GM23248 (cell line): ENCODE measurements at regions not wholly inside any gene's neighbourhood (a gene's known extent, or its start where the extent isn't known, plus 50 kb on each side); places are given as distances from the start of the nearest gene placed in this dataset.

Source experiments
- EZH2 ChIP-seq: fragments of 200-600 bp; sonication (generic); IDR thresholded peaks from 2 replicates; pipeline ENCODE4 v1.6.1; 2018; ENCODE audit warnings: antibody characterized with exemption, mild to moderate bottlenecking; ENCODE audit not compliant: insufficient read depth, poor library complexity, severe bottlenecking
- EZH2phosphoT487 ChIP-seq: fragments of 200-600 bp; sonication (generic); IDR thresholded peaks from 2 replicates; pipeline ENCODE4 v1.6.1; 2018; ENCODE audit warnings: antibody characterized with exemption, moderate library complexity, mild to moderate bottlenecking, low read depth; ENCODE audit not compliant: insufficient read depth

GRCh38 chr2:120431386-120432292, 85.7 kb downstream of the INHBB start:
- TF ChIP-seq EZH2 (no peak), EZH2phosphoT487 (no peak)
